NCI-H2029 (cell line): ENCODE measurements at regions not wholly inside any gene's neighbourhood (a gene's known extent, or its start where the extent isn't known, plus 50 kb on each side); places are given as distances from the start of the nearest gene placed in this dataset.
"Not testable (repeated sequence)": the region's sequence is repeated elsewhere in the genome, so short reads cannot be mapped to it uniquely, and the experiment has no call there.

Experiments
- DNase-seq: peaks from one replicate; lab custom pipeline; 2025; lab: John Stamatoyannopoulos, UW

DNA sequence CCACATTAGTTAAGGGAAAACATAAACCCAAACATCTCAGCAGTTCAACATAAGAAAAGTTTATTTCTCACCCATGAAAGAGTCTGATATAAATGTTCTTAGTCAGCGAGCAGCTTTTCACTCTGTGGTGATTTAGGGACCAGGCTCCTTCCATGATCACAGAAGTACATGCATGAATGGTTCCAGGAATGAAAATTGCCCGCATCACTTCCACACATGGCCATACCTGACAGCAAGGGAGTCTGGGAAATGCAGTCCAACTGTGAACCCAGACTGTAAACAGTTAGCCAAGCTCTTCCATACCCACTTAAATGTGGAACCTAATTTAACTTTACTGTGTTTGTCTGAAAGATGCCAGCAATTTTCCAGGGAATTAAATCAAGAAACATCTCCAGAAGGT is 353.9 kb downstream of the HACE1 start:
- DNase-seq, result no peak

GRCh38 chr6:104500265-104500664 is 359.5 kb downstream of the HACE1 start:
- DNase-seq, result no peak

DNA sequence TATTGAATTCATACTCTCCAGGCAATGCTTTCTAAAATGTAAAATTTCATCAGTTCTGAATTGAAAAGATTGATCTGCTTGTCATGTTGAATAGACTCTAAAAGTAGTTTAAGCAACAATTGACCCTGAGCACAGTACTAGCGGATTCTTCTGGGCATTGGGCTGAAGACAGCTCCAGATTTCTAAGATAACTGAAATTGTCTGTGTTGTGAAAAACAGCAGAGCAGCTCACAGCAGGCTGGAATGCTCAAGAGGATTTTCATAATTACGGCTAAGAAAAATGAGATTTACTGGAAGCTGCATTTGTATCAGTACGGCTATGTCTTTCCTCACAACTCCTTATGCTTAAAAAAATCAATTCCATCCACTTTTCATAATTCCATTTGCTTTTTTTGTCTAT is 373.7 kb downstream of the HACE1 start:
- DNase-seq, result no peak

DNA sequence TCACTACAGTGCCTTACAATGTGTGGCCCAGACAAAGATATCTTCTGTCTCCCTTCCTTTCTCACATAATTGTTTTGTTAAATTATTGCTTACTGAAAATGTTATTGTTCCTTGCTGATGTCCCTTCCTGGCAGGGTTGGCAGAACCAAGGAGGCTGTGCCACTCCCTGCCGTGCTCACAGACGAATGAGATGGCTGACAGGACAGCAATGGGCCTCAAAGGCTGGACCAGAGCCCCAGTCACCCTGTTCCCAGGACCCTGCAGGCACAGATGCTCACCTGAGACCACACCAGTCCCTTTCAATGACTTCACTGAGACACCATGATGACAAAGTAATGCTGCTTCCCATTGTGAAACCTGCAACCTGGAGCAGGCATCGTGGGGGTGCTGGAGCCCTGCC is 375.1 kb downstream of the HACE1 start:
- DNase-seq, result no peak

DNA sequence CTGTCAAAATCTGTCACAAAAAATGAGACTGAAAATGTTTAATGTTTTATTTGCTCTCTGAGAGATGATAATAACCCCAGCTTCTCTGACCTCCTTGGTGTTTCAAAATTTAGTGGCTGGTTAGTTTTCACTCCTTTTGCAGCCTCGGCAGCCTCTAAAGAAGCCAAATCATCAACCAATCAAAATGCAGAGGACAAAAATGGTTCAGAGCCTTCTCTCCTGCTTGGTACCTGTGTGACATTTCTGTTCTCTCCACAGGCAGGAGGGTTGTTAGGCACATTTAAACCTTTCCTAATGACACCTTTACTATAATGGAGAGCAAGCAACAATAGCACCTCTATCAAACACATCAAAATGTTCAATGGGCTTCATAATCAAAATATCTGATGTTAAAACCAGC is 375.5 kb downstream of the HACE1 start:
- DNase-seq, result no peak

- no peak for DNase-seq
Measured at GRCh38 chr6:104483225-104483834, 376.4 kb downstream of the HACE1 start.

DNA sequence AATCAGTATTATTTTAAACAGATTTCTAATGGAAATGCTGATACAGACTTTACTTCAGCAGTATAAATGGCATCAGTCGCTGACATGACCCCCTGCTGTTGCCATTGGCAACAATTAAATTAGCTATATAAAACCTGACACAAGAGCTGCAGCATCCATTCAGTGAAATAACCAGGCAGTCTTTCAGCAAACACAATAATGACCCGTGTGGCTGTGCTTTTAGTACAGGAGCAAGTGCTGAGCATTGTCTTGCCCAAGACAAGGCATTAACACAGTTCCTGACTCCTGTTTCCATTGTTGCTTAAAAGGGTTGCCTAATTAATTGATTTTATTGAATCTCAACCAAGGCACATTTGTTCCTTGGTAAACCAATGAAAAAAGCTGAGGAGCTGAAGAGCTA is 382.1 kb downstream of the HACE1 start:
- no peak for DNase-seq

DNA sequence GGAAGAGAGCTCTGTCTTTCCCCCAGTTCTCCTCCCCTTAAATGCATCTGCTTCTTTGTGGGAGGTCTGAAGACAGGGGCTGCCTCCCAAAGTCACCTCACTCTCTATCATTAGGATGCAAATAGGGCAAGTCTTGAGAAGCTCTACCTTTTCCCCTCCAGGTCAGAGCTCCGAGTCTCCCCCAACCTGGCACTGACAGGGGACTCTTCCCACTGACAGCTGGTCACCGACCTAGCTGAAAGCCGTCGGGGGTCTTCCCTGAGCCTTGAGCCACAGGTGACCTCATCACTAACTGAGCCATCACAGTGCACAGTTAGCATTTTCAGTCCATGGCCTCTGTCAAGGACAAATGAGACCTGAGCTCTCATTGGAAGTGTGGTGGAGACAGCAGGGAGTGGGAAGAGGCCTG is 386.7 kb downstream of the HACE1 start:
- no peak for DNase-seq

DNA sequence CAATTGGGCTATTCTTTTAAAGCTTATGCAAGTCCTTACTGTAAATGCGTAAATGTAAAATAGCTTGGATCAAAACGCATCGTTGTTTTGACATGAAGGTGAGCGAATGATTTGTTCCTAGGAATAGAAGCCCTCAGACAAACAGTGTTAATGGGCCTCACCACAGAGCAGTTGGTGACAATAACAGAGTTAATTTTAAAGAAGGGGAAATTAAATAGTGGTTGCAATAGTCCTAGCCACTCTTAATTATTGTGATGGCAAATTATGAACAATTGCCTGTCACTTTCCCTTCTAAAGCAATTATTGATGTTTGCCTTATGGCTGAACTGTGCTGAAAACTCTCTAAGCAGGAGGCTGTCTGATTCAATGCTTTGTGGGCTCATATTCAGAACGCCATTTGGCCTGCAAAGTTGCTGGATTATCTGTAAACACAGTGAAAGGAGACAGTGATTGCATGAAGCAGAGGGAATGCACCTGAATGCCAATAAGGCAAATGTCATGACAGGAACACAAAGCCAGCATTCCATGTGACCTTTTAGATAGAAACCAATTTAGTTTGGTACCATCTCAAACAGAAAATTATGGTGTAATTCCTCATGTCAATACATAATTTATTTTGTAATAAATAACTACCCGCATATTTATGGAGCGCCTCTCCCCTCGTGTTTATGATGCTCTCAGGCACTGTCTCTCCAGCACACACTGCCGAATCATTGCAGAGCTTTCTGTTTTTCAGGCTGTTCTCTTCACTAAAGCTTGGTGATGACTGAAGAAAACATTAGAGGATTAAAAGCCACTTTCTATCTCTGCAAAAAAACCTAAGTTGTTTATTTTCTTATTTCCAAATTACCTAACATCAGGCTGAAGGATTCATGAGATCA is 387.5 kb downstream of the HACE1 start:
- DNase-seq, result no peak

DNA sequence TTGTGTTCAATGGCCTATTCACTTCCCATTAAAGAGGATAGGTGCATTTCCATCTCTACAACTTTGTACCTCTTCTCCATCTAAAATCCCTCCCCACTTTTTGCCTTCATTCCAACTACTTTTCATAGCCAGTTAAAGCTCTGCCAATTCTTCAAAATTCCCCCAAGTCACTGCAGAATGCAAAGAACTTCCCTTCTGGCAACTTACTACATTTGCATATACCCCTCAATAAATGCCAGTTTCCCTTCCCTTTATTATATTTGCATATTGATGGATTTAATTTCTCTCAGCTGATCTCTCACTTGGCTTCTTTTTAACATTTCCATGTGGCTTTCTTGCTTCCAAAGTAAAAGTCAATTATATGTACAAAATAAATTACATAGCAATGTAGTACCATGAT is 393.4 kb downstream of the HACE1 start:
- DNase-seq, result no peak

- DNase-seq, result no peak
Measured at GRCh38 chr6:104462811-104463599, 396.7 kb downstream of the HACE1 start.

DNA sequence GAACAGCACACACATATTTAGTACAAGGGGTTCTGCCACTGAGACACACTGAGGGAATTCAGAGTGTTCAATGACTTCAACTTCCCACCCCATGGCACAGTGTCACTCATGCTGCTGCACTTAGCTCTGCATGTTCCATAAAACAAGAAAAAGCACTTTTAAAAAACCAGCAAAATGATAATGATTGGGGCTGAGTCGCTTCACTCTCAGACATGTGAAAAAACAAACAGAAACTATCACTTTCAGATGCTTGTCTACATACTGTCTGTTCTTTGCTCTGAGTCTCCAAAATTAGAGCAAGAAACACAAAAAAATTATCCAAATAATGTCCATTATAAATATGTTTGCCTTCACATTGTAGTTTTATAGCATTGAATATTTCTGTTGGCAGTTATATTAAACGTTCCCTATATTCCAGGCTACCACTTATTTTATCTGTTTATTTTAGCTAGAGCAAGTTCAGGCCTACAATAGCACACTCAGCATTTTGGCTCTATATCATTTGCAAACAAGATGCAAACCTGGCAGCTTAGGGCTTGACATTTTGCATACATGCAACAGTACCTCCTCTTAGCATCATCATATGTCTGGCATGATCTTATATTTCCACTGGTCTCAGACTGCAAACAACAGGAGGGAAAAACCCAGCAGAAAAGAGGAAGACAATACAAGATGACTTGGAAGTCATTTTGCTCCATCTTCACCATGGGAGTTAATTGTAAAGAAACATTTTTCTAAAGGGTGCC is 398.8 kb downstream of the HACE1 start:
- no peak for DNase-seq

DNA sequence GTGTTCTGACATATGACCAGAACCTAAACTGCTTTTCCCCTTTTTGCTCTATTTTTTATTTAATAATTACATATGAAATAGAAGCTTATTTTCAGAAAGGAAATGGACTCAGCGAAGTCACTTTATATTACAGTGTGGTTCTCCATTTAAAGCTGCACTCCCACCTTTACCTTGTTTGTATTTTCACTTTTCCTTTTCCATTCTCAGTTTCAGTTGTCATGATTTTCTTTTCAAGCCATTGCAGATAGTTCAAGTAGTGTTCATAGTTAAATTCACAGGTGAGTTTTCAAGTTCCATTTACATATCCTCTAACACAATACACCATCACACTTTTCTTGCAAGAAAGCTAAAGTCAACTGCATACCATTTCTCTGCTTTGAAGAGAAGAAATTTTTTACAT is 400.2 kb downstream of the HACE1 start:
- no peak for DNase-seq

- no peak for DNase-seq
Measured at GRCh38 chr6:104449918-104450317, 409.8 kb downstream of the HACE1 start.

GRCh38 chr6:104446101-104447080 is 413.3 kb downstream of the HACE1 start:
- DNase-seq, result not testable (repeated sequence)

DNA sequence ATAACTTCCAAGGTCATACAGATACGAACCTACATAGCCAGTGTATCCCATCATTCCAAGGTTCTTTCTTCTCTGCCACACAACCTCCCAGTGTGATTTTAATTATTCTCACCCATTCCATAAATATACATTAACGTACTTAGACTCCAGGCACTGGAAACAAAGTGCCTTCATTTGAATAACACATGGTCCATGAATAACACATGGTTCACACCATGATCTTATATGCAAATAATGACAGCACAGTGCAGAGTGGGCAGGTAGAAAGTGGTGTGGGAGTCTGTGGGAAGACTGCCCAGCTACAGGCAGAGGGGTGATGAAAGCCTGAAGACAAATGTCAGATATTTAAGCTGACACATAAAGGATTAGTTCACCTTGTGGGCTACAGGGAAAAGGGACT is 425.2 kb downstream of the HACE1 start:
- DNase-seq, result no peak

DNA sequence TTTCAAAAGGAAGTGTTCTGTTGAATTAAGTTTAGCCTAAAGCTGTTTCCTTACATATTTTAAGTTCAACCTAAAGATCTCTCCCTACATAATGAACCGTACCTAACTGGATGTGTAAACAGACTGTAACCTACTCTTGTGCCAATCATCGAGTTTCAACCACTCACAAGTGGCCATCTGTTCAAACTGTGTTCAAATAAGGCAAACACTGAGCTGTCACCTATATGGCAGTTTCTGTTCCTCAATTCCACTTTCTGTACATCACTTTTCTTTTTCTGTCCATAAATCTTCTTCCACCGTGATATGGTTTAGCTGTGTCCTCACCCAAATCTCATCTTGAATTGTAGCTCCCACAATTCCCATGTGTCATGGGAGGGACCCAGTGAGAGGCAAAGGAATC is 428.6 kb downstream of the HACE1 start:
- no peak for DNase-seq

- DNase-seq, result no peak
Measured at GRCh38 chr6:104428184-104428583, 431.5 kb downstream of the HACE1 start.

GRCh38 chr6:104423691-104424090 is 436.0 kb downstream of the HACE1 start:
- DNase-seq, result no peak

DNA sequence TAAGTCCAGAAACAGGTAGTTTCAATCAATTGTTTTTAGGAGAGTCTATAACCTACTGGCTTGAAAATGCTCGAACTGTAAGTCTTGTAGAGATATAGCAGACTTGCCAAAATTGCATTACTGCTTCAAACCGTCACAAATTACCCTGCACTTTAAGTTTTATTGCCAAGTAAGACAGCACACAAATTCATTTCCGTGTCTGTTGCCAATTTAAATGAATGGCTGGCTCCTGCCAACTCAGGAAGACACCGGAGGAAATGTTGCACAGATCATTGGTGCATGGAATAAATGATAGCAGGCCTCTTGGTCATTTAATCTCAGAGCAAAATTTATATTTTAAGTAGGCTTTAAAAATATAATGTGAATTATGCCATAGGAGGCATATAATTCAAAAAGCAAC is 438.1 kb downstream of the HACE1 start:
- DNase-seq, result no peak

- DNase-seq, result no peak
Measured at GRCh38 chr6:104418839-104419238, 440.9 kb downstream of the HACE1 start.
